GM12878 (cell line): ENCODE measurements at regions not wholly inside any gene's neighbourhood (a gene's known extent, or its start where the extent isn't known, plus 50 kb on each side); places are given as distances from the start of the nearest gene placed in this dataset.

ENCODE experiments used
- ATAC-seq: fragments of 200-7000 bp; cut with Tn5 transposase; 3 replicates; pipeline ENCODE4 v1.9.1; 2020; ENCODE audit warnings: mild to moderate bottlenecking, moderate library complexity
- BruUV-seq: library from RNA; stranded (reverse); fragments of 400-500 nt; replicated peaks from 2 replicates; lab custom pipeline; 2021; lab: Mats Ljungman, UMichigan
- CTCF ChIA-PET: fragments of 300-600 bp; sonication (Branson Sonifier 250); formaldehyde crosslinking; extraction: SDS; loops from one replicate; lab custom pipeline; 2021; ENCODE audit warnings: inconsistent platforms; lab: Yijun Ruan, JAX
- POLR2A ChIA-PET: fragments of 350-600 bp; formaldehyde crosslinking; extraction: SDS; loops from one replicate; lab custom pipeline; 2021; ENCODE audit warnings: inconsistent platforms; lab: Charles Lee
- RAD21 ChIA-PET: fragments of 300-600 bp; sonication (Branson Sonifier 250); formaldehyde crosslinking; loops from one replicate; lab custom pipeline; 2023; ENCODE audit warnings: antibody characterized with exemption; ENCODE audit not compliant: unreplicated experiment; lab: Charles Lee
- SMC1A ChIA-PET: fragments of 300-600 bp; sonication (Branson Sonifier 250); formaldehyde crosslinking; loops from one replicate; lab custom pipeline; 2023; ENCODE audit not compliant: unreplicated experiment, uncharacterized antibody; lab: Charles Lee
- DNase-seq: peaks from one replicate; pipeline ENCODE4 v3.0.0-alpha.2; 2011; ENCODE audit warnings: low read depth, low spot score
- FAIRE-seq: peaks from 3 replicates; lab custom pipeline; 2011; peaks lifted over from hg19 to GRCh38; lab: Jason Lieb, UNC
- H2AFZ ChIP-seq: 2 replicates; pipeline ENCODE4 v1.6.0; 2011; ENCODE audit warnings: low read depth, low read length, control low read depth; ENCODE audit not compliant: control insufficient read depth
- H3K27ac ChIP-seq: 2 replicates; pipeline ENCODE4 v1.5.1; 2011; ENCODE audit warnings: control low read depth; ENCODE audit not compliant: control insufficient read depth, insufficient read depth
- H3K27me3 ChIP-seq, 2 experiments: replicated peaks in 1 of 2; 2 replicates each; pipeline versions ENCODE4 v1.6.0 to v1.6.1; 2011; ENCODE audit warnings: low read length in 1 of 2; ENCODE audit not compliant: control insufficient read depth in 2 of 2, insufficient read depth in 2 of 2
- H3K36me3 ChIP-seq, 2 experiments: 2 replicates each; pipeline ENCODE4 v1.5.1; 2011; ENCODE audit warnings: low read length in 1 of 2; ENCODE audit not compliant: control insufficient read depth in 2 of 2, insufficient read depth in 2 of 2
- H3K4me1 ChIP-seq: 2 replicates; pipeline ENCODE4 v1.6.1; 2011; ENCODE audit warnings: mild to moderate bottlenecking, low read length, moderate library complexity, mixed read lengths; ENCODE audit not compliant: control insufficient read depth, insufficient read depth
- H3K4me2 ChIP-seq: 2 replicates; pipeline ENCODE4 v1.6.0; 2011; ENCODE audit warnings: control low read depth; ENCODE audit not compliant: control insufficient read depth, insufficient read depth
- H3K4me3 ChIP-seq: fragments of 200-600 bp; sonication (generic); 2 replicates; pipeline ENCODE4 v1.5.1; 2016
- H3K79me2 ChIP-seq: 2 replicates; pipeline ENCODE4 v1.6.0; 2011; ENCODE audit warnings: low read length; ENCODE audit not compliant: control insufficient read depth, insufficient read depth
- H3K9ac ChIP-seq: 2 replicates; pipeline ENCODE4 v1.8.0; 2011; ENCODE audit warnings: low read length, control low read depth, mixed read lengths; ENCODE audit not compliant: control insufficient read depth, insufficient read depth
- H3K9me3 ChIP-seq: replicated peaks from 3 replicates; pipeline ENCODE4 v1.5.1; 2011; ENCODE audit warnings: mild to moderate bottlenecking, low read length; ENCODE audit not compliant: control insufficient read depth, insufficient read depth
- H4K20me1 ChIP-seq: 2 replicates; pipeline ENCODE4 v1.6.0; 2011; ENCODE audit not compliant: control insufficient read depth, insufficient read depth
- BACH1 ChIP-seq: fragments of 450-650 bp; IDR thresholded peaks from 2 replicates; pipeline ENCODE4 v1.6.1; 2017; ENCODE audit warnings: mild to moderate bottlenecking, borderline replicate concordance
- CREB1 ChIP-seq: IDR thresholded peaks from 2 replicates; pipeline ENCODE4 v1.6.1; 2012; ENCODE audit warnings: low read depth, mild to moderate bottlenecking, inconsistent platforms
- EED ChIP-seq: sonication (generic); IDR thresholded peaks from 2 replicates; pipeline ENCODE4 v1.6.1; 2016; ENCODE audit warnings: antibody characterized with exemption, low read depth
- GATAD2B ChIP-seq: fragments of 450-650 bp; conservative IDR thresholded peaks from 2 replicates; pipeline ENCODE4 v1.6.1; 2017; ENCODE audit warnings: low read depth, mild to moderate bottlenecking, moderate library complexity
- KAT2A ChIP-seq: conservative IDR thresholded peaks from 2 replicates; pipeline ENCODE4 v1.6.1; 2011; ENCODE audit warnings: low read depth, low read length; ENCODE audit not compliant: control insufficient read depth
- KLF5 ChIP-seq: fragments of 450-650 bp; IDR thresholded peaks from 2 replicates; pipeline ENCODE4 v1.6.1; 2014; ENCODE audit warnings: mild to moderate bottlenecking; ENCODE audit not compliant: partially characterized antibody
- NFIC ChIP-seq: IDR thresholded peaks from 2 replicates; pipeline ENCODE4 v1.6.1; 2012; ENCODE audit warnings: low read depth, mild to moderate bottlenecking, inconsistent platforms, low read length, moderate library complexity
- NR2F1 ChIP-seq: fragments of 450-650 bp; conservative IDR thresholded peaks from 2 replicates; pipeline ENCODE4 v1.6.1; 2017; ENCODE audit warnings: mild to moderate bottlenecking
- PML ChIP-seq: IDR thresholded peaks from 2 replicates; pipeline ENCODE4 v1.6.1; 2012; ENCODE audit warnings: low read length, inconsistent platforms
- PRDM15 ChIP-seq: fragments of 450-650 bp; formaldehyde crosslinking; IDR thresholded peaks from 2 replicates; pipeline ENCODE4 v1.4.0; 2020; ENCODE audit warnings: mild to moderate bottlenecking, moderate library complexity
- STAT3 ChIP-seq: IDR thresholded peaks from 2 replicates; pipeline ENCODE4 v1.6.1; 2011; ENCODE audit warnings: low read depth, low read length, improper control_type of control experiment
- WGBS: methylation state at CpG from one replicate; pipeline ENCODE4 v1.1.6; 2016; ENCODE audit warnings: low lambda C conversion rate; ENCODE audit not compliant: insufficient replicate concordance, insufficient coverage; ENCODE audit errors: missing lambda C conversion rate; 5-methylcytosine and 5-hydroxymethylcytosine counted together
- in situ Hi-C: fragments of 300-500 bp; cut with MboI; formaldehyde crosslinking; loops from 9 replicates; pipeline ENCODE4 v1.14.3; 2018; ENCODE audit warnings: mixed read lengths
- intact Hi-C: fragments of 100-400 bp; cut with micrococcal nuclease; formaldehyde crosslinking; loops from one replicate; pipeline ENCODE4 v1.14.2; 2022; ENCODE audit not compliant: unreplicated experiment
- TF ChIP-seq, protein P1 (sequence below), 3 experiments: IDR thresholded peaks in 2 of 3; conservative IDR thresholded peaks in 1 of 3; 2 replicates each; pipeline ENCODE4 v1.5.1; 2011; ENCODE audit warnings: low read depth in 3 of 3, low read length in 3 of 3, mild to moderate bottlenecking in 3 of 3, control low read depth in 2 of 3, moderate library complexity in 2 of 3, inconsistent platforms in 1 of 3, mixed read lengths in 1 of 3; ENCODE audit not compliant: control insufficient read depth in 2 of 3, insufficient read depth in 1 of 3; ENCODE audit errors: extremely low read depth in 1 of 3
- TF ChIP-seq, protein P2 (sequence below): IDR thresholded peaks from 2 replicates; pipeline ENCODE4 v1.6.1; 2012; ENCODE audit warnings: mild to moderate bottlenecking, low read depth, low read length

DNA sequence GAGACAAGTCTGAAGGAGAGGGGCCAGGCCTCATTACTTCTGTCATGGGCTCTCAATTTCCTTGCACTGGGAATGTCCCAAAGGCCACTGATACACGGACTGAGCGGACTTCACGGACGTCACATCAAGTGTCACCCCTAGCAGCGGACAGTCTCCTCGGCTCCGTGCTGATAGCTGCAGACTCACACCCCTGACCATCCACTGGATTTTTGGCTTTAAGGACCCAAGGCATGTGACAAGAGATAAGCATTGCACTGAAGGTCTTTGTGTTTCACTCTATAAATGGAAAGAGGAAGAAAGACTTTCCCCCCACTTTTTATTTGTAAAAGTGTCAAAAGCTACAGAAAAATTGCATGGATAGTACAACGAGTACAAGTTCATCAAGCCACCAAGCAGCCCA lies 200.4 kb upstream of the FGGY start (continued):
- TF ChIP-seq KLF5 (no peak), CREB1 (no peak), KAT2A (no peak)

- H3K4me3 ChIP-seq: no peak overlapping the region
- no peak overlapping the region for H3K9ac ChIP-seq
- peaks cover 6% of the 10 kb centered on the region; the same call in 1 of the 2 replicates for H3K4me1 ChIP-seq
- intact Hi-C loops: no loop called here
- H3K27ac ChIP-seq: no peak overlapping the region
- H3K27me3 ChIP-seq: no peaks in the 10 kb centered on the region
- in situ Hi-C loops: no loop called here
- ChIA-PET POLR2A (no interaction called here), RAD21 (no interaction called here), SMC1A (interaction anchor here (0.9 to 1.5 kb wide), 2 partner anchors 13 to 15 kb away, joined by 3 to 4 read pairs; no protein-coding TSS in a partner anchor), CTCF (interaction anchor here (0.5 to 1.6 kb wide), 2 partner anchors 22 to 199 kb away, joined by 3 read pairs; no protein-coding TSS in a partner anchor)
- no peaks in the 10 kb centered on the region; the same call in 2 of the 3 replicates for H3K9me3 ChIP-seq
- DNase-seq (no peak), FAIRE-seq (no peak), ATAC-seq (no peak)
- H3K79me2 ChIP-seq: no peaks in the 10 kb centered on the region
- no peak overlapping the region for H2AFZ ChIP-seq
- H3K4me2 ChIP-seq: no peak overlapping the region
- no peaks in the 10 kb centered on the region for H3K36me3 ChIP-seq
- no peaks in the 10 kb centered on the region for H4K20me1 ChIP-seq
- 73% methylated on average over 2 of the region's 2 CpGs for WGBS
- no TSS peak for BruUV-seq
- TF ChIP-seq, protein P1, sequence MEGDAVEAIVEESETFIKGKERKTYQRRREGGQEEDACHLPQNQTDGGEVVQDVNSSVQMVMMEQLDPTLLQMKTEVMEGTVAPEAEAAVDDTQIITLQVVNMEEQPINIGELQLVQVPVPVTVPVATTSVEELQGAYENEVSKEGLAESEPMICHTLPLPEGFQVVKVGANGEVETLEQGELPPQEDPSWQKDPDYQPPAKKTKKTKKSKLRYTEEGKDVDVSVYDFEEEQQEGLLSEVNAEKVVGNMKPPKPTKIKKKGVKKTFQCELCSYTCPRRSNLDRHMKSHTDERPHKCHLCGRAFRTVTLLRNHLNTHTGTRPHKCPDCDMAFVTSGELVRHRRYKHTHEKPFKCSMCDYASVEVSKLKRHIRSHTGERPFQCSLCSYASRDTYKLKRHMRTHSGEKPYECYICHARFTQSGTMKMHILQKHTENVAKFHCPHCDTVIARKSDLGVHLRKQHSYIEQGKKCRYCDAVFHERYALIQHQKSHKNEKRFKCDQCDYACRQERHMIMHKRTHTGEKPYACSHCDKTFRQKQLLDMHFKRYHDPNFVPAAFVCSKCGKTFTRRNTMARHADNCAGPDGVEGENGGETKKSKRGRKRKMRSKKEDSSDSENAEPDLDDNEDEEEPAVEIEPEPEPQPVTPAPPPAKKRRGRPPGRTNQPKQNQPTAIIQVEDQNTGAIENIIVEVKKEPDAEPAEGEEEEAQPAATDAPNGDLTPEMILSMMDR (IDR thresholded peaks at IDR 0.05 in 2 of 3, conservative IDR thresholded peaks at IDR 0.05 in 1 of 3; ENCODE audit: control insufficient read depth in 2 of 3, extremely low read depth in 1 of 3, insufficient read depth in 1 of 3, low read depth in 3 of 3, low read length in 3 of 3): no peak
- TF ChIP-seq GATAD2B (no peak), PRDM15 (no peak), NFIC (no peak), NR2F1 (no peak), STAT3 (no peak), BACH1 (no peak), EED (no peak), PML (no peak)
- TF ChIP-seq, protein P2, sequence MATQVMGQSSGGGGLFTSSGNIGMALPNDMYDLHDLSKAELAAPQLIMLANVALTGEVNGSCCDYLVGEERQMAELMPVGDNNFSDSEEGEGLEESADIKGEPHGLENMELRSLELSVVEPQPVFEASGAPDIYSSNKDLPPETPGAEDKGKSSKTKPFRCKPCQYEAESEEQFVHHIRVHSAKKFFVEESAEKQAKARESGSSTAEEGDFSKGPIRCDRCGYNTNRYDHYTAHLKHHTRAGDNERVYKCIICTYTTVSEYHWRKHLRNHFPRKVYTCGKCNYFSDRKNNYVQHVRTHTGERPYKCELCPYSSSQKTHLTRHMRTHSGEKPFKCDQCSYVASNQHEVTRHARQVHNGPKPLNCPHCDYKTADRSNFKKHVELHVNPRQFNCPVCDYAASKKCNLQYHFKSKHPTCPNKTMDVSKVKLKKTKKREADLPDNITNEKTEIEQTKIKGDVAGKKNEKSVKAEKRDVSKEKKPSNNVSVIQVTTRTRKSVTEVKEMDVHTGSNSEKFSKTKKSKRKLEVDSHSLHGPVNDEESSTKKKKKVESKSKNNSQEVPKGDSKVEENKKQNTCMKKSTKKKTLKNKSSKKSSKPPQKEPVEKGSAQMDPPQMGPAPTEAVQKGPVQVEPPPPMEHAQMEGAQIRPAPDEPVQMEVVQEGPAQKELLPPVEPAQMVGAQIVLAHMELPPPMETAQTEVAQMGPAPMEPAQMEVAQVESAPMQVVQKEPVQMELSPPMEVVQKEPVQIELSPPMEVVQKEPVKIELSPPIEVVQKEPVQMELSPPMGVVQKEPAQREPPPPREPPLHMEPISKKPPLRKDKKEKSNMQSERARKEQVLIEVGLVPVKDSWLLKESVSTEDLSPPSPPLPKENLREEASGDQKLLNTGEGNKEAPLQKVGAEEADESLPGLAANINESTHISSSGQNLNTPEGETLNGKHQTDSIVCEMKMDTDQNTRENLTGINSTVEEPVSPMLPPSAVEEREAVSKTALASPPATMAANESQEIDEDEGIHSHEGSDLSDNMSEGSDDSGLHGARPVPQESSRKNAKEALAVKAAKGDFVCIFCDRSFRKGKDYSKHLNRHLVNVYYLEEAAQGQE: no peak
Measured at GRCh38 chr1:59098655-59099054, 198.2 kb upstream of the FGGY start.
